DND-41 (cell line): ENCODE measurements at regions not wholly inside any gene's neighbourhood (a gene's known extent, or its start where the extent isn't known, plus 50 kb on each side); places are given as distances from the start of the nearest gene placed in this dataset.

Experiments used
- ATAC-seq: fragments of 200-7000 bp; cut with Tn5 transposase; 3 replicates; pipeline ENCODE4 v1.9.1; 2021; ENCODE audit warnings: low read depth; ENCODE audit not compliant: insufficient read depth
- DNase-seq: peaks from one replicate; pipeline ENCODE4 v3.0.0-alpha.2; 2020
- H2AFZ ChIP-seq: 2 replicates; pipeline ENCODE4 v1.6.0; 2012; ENCODE audit warnings: low read depth, low read length
- H3K27ac ChIP-seq: 2 replicates; pipeline ENCODE4 v1.5.1; 2012; ENCODE audit warnings: low read length, inconsistent platforms
- H3K27me3 ChIP-seq: fragments of 200-600 bp; sonication (generic); 2 replicates; pipeline ENCODE4 v1.6.0; 2012; ENCODE audit warnings: low read length, mild to moderate bottlenecking, inconsistent platforms; ENCODE audit not compliant: insufficient read depth, poor library complexity
- H3K36me3 ChIP-seq: 2 replicates; pipeline ENCODE4 v1.5.1; 2012; ENCODE audit warnings: low read length, inconsistent platforms; ENCODE audit not compliant: insufficient read depth
- H3K4me1 ChIP-seq: 2 replicates; pipeline ENCODE4 v1.5.1; 2012; ENCODE audit warnings: mild to moderate bottlenecking, low read length; ENCODE audit not compliant: insufficient read depth
- H3K4me2 ChIP-seq: 2 replicates; pipeline ENCODE4 v1.6.0; 2012; ENCODE audit warnings: mild to moderate bottlenecking, moderate library complexity, low read length, inconsistent platforms; ENCODE audit not compliant: insufficient read depth
- H3K4me3 ChIP-seq, 2 experiments: fragments of 200-600 bp in 1 of 2; shearing (Covaris generic) in 1 of 2; 2 replicates each; pipeline ENCODE4 v1.5.1; 2012 to 2016; ENCODE audit warnings: inconsistent platforms in 2 of 2, low read length in 2 of 2, mild to moderate bottlenecking in 2 of 2, low read depth in 1 of 2, moderate library complexity in 1 of 2
- H3K79me2 ChIP-seq: 2 replicates; pipeline ENCODE4 v1.6.0; 2012; ENCODE audit warnings: low read length, inconsistent platforms; ENCODE audit not compliant: insufficient read depth
- H3K9ac ChIP-seq: 2 replicates; pipeline ENCODE4 v1.6.0; 2012; ENCODE audit warnings: low read depth, mild to moderate bottlenecking, inconsistent platforms, low read length, moderate library complexity
- H3K9me3 ChIP-seq: 2 replicates; pipeline ENCODE4 v1.5.1; 2012; ENCODE audit warnings: low read length, moderate library complexity, mild to moderate bottlenecking, inconsistent platforms; ENCODE audit not compliant: insufficient read depth, severe bottlenecking
- H4K20me1 ChIP-seq: 2 replicates; pipeline ENCODE4 v1.6.0; 2012; ENCODE audit warnings: low read length; ENCODE audit not compliant: insufficient read depth
- CTCF ChIP-seq: IDR thresholded peaks from 2 replicates; pipeline ENCODE4 v1.5.1; 2012; ENCODE audit warnings: borderline replicate concordance, low read length, moderate library complexity, mild to moderate bottlenecking; ENCODE audit not compliant: poor library complexity, severe bottlenecking; ENCODE audit errors: extremely low read depth
- EZH2 ChIP-seq: IDR thresholded peaks from 3 replicates; pipeline ENCODE4 v1.6.1; 2012; ENCODE audit warnings: borderline replicate concordance, low read depth, mild to moderate bottlenecking, moderate library complexity, low read length, inconsistent platforms; ENCODE audit not compliant: severe bottlenecking

GRCh38 chr4:96531836-96532235, 691.9 kb downstream of the PDHA2 start:
- H3K4me2 ChIP-seq: no peak overlapping the region
- H3K27ac ChIP-seq: no peak overlapping the region
- no peaks in the 10 kb centered on the region for H3K9me3 ChIP-seq
- no peaks in the 10 kb centered on the region for H3K79me2 ChIP-seq
- TF ChIP-seq CTCF: no peak
- TF ChIP-seq EZH2: no peak
- DNase-seq: no peak
- no peak overlapping the region for H3K4me3 ChIP-seq
- H3K27me3 ChIP-seq: no peaks in the 10 kb centered on the region
- no peak overlapping the region for H2AFZ ChIP-seq
- no peaks in the 10 kb centered on the region for H4K20me1 ChIP-seq
- no peak for ATAC-seq
- H3K36me3 ChIP-seq: no peaks in the 10 kb centered on the region
- H3K9ac ChIP-seq: no peak overlapping the region
- H3K4me1 ChIP-seq: peaks cover 6% of the 10 kb centered on the region

GRCh38 chr4:96543346-96543745, 703.5 kb downstream of the PDHA2 start:
- Histone ChIP-seq H2AFZ (peak overlapping the region; percentile 44; the same call in 1 of the 2 replicates), H3K4me2 (no peak overlapping the region), H3K9me3 (no peaks in the 10 kb centered on the region), H3K79me2 (no peaks in the 10 kb centered on the region), H3K36me3 (no peaks in the 10 kb centered on the region), H3K27ac (no peak overlapping the region), H3K27me3 (no peaks in the 10 kb centered on the region), H4K20me1 (no peaks in the 10 kb centered on the region), H3K4me3 (no peak overlapping the region), H3K9ac (no peak overlapping the region), H3K4me1 (no peaks in the 10 kb centered on the region)
- ATAC-seq (no peak), DNase-seq (no peak)
- TF ChIP-seq CTCF (no peak), EZH2 (no peak)

- Histone ChIP-seq H3K27ac (no peak overlapping the region), H3K4me2 (no peak overlapping the region), H2AFZ (peak overlapping the region; percentile 37; the same call in 1 of the 2 replicates), H3K79me2 (no peaks in the 10 kb centered on the region), H3K27me3 (no peaks in the 10 kb centered on the region), H3K4me3 (no peak overlapping the region), H3K9me3 (no peaks in the 10 kb centered on the region), H3K36me3 (no peaks in the 10 kb centered on the region), H3K9ac (no peak overlapping the region), H3K4me1 (peaks cover 14% of the 10 kb centered on the region), H4K20me1 (no peaks in the 10 kb centered on the region)
- no peak for TF ChIP-seq EZH2
- DNase-seq: no peak
- ATAC-seq: no peak
Measured at GRCh38 chr4:96558466-96558865, 718.6 kb downstream of the PDHA2 start.

- Histone ChIP-seq H3K27ac (no peak overlapping the region), H3K27me3 (no peaks in the 10 kb centered on the region), H3K4me2 (no peak overlapping the region), H3K36me3 (no peaks in the 10 kb centered on the region), H2AFZ (peak overlapping the region; percentile 64), H3K9me3 (no peaks in the 10 kb centered on the region), H3K4me1 (no peaks in the 10 kb centered on the region), H3K4me3 (no peak overlapping the region), H3K9ac (no peak overlapping the region), H3K79me2 (no peaks in the 10 kb centered on the region), H4K20me1 (no peaks in the 10 kb centered on the region)
- DNase-seq (no peak), ATAC-seq (no peak)
- no peak for TF ChIP-seq EZH2
- TF ChIP-seq CTCF: no peak
Measured at GRCh38 chr4:96566755-96567154, 726.9 kb downstream of the PDHA2 start.
